ENCODE measurements at regions not wholly inside any gene's neighbourhood (a gene's known extent, or its start where the extent isn't known, plus 50 kb on each side); places are given as distances from the start of the nearest gene placed in this dataset.

- CTCF ChIA-PET: no interaction called here
- POLR2A ChIA-PET: no interaction called here
- H3K4me3 ChIP-seq (ENCODE audit: low read depth, low read length): no peak overlapping the region
- TF ChIP-seq, protein P1, sequence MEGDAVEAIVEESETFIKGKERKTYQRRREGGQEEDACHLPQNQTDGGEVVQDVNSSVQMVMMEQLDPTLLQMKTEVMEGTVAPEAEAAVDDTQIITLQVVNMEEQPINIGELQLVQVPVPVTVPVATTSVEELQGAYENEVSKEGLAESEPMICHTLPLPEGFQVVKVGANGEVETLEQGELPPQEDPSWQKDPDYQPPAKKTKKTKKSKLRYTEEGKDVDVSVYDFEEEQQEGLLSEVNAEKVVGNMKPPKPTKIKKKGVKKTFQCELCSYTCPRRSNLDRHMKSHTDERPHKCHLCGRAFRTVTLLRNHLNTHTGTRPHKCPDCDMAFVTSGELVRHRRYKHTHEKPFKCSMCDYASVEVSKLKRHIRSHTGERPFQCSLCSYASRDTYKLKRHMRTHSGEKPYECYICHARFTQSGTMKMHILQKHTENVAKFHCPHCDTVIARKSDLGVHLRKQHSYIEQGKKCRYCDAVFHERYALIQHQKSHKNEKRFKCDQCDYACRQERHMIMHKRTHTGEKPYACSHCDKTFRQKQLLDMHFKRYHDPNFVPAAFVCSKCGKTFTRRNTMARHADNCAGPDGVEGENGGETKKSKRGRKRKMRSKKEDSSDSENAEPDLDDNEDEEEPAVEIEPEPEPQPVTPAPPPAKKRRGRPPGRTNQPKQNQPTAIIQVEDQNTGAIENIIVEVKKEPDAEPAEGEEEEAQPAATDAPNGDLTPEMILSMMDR (IDR thresholded peaks at IDR 0.05; ENCODE audit: insufficient read depth, low read length, missing control alignments): no peak
- DNase-seq (ENCODE audit: low read depth, low spot score): no peak
These were observed 80.7 kb upstream of the DUSP10 start for GRCh38 chr1:221822591-221822990.

DNA sequence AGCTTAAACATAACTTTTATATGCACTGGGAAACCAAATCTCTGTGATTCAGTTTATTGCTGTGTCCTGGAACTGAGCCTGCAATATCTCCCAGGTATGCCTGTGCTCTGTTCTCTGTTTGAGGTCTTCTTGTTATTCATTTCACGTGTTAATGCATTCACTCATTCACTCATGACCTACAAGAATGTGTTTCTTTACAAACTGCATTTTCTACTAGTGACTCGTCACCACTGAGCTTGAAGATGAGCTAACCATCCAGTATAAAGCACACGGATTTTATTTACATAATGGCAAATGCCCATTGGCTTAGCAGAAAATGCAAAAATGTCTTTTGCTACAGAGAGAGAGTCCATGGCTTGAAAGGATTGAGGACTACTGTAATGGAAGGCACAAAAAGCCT is 75.0 kb upstream of the DUSP10 start:
- H3K4me3 ChIP-seq (ENCODE audit: low read depth, low read length): no peak overlapping the region
- ChIA-PET POLR2A (interaction anchor here (0.6 to 1.3 kb wide), 3 partner anchors 39 to 304 kb away, joined by 3 read pairs; partner anchors contain the start of gene DUSP10), CTCF (interaction anchor here (1.2 to 1.6 kb wide), 2 partner anchors 28 to 638 kb away, joined by 3 to 4 read pairs; no protein-coding TSS in a partner anchor)
- TF ChIP-seq, protein P1 (IDR thresholded peaks at IDR 0.05; ENCODE audit: insufficient read depth, low read length, missing control alignments): no peak
- DNase-seq (ENCODE audit: low read depth, low spot score): peak; percentile 92

DNA sequence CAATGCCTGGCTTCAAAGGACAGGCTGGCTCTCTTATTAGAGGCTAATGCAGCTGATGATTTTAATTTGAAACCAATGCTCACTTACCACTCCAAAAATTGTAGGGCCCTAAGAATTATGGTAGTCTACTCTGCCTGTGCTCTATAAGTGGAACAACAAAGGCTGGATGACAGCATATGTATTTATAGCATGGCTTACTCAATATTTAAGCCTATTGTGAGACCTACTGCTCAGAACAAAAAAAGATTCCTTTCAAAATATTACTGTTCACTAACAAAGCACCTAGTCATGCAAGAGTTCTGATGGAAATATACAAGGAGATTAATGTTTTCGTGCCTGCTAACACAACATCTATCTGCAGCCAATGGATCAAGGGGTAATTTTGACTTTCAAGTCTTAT is 73.8 kb upstream of the DUSP10 start:
- ChIA-PET CTCF (interaction anchor here (1.0 to 1.6 kb wide), 3 partner anchors 14 to 640 kb away, joined by 3 to 5 read pairs (median 4); no protein-coding TSS in a partner anchor), POLR2A (no interaction called here)
- DNase-seq (ENCODE audit: low read depth, low spot score): no peak
- H3K4me3 ChIP-seq (ENCODE audit: low read depth, low read length): no peak overlapping the region
- TF ChIP-seq, protein P1 (IDR thresholded peaks at IDR 0.05; ENCODE audit: insufficient read depth, low read length, missing control alignments): no peak

DNA sequence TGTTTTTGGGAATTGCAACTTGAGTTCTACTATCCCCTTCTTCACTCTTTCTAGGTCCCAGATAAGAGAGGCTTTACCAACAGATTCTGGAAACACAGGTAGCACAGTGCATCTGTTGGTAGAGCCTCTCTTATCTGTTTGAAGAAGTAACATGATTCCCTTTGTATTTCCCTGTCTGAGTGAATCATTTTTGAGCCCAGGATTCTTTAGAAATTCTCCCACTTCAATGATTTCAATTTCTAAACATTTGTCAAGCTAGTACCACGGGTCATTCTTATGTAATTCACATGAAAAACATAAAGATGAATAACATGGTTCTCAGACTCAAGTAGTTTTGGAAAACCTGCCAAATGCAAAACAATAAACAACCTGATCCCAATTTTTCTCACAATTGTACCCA is 72.0 kb upstream of the DUSP10 start:
- TF ChIP-seq, protein P1 (IDR thresholded peaks at IDR 0.05; ENCODE audit: insufficient read depth, low read length, missing control alignments): no peak
- H3K4me3 ChIP-seq (ENCODE audit: low read depth, low read length): no peak overlapping the region
- no peak for DNase-seq (ENCODE audit: low read depth, low spot score)
- CTCF ChIA-PET: interaction anchor here (1.1 to 1.5 kb wide), 2 partner anchors 93 to 641 kb away, joined by 3 to 5 read pairs; no protein-coding TSS in a partner anchor
- POLR2A ChIA-PET: no interaction called here

GRCh38 chr1:221812905-221813597 is 71.2 kb upstream of the DUSP10 start:
- TF ChIP-seq, protein P1 (IDR thresholded peaks at IDR 0.05; ENCODE audit: insufficient read depth, low read length, missing control alignments): no peak

GRCh38 chr1:221812088-221812752 is 70.3 kb upstream of the DUSP10 start:
- CTCF ChIA-PET: no interaction called here
- POLR2A ChIA-PET: no interaction called here
- TF ChIP-seq, protein P1 (IDR thresholded peaks at IDR 0.05; ENCODE audit: insufficient read depth, low read length, missing control alignments): no peak
- no peak for DNase-seq (ENCODE audit: low read depth, low spot score)
- H3K4me3 ChIP-seq (ENCODE audit: low read depth, low read length): no peak overlapping the region

More at GRCh38 chr1:221812905-221813597, 71.2 kb upstream of the DUSP10 start:
- CTCF ChIA-PET: no interaction called here
- DNase-seq (ENCODE audit: low read depth, low spot score): no peak
- POLR2A ChIA-PET: no interaction called here
- H3K4me3 ChIP-seq (ENCODE audit: low read depth, low read length): no peak overlapping the region
